Calu3 (cell line): ENCODE measurements at regions not wholly inside any gene's neighbourhood (a gene's known extent, or its start where the extent isn't known, plus 50 kb on each side); places are given as distances from the start of the nearest gene placed in this dataset.

Experiments
- BruUV-seq: library from RNA; stranded (reverse); fragments of 400-500 nt; replicated peaks from 2 replicates; lab custom pipeline; 2021; lab: Mats Ljungman, UMichigan
- CTCF ChIA-PET: fragments of 300-600 bp; sonication (Branson Sonifier 250); formaldehyde crosslinking; loops from one replicate; lab custom pipeline; 2022; ENCODE audit warnings: antibody characterized with exemption; lab: Charles Lee
- DNase-seq: peaks from one replicate; pipeline ENCODE4 v3.0.0; 2022
- H3K27ac Mint-ChIP-seq: one replicate; pipeline ENCODE4 v1.8.0; 2022; ENCODE audit warnings: mixed read lengths; ENCODE audit not compliant: unreplicated experiment
- H3K27me3 Mint-ChIP-seq: one replicate; pipeline ENCODE4 v1.8.0; 2022; ENCODE audit warnings: mixed read lengths; ENCODE audit not compliant: unreplicated experiment
- H3K36me3 Mint-ChIP-seq: one replicate; pipeline ENCODE4 v1.8.0; 2022; ENCODE audit warnings: mild to moderate bottlenecking, moderate library complexity, mixed read lengths; ENCODE audit not compliant: insufficient read depth, unreplicated experiment
- H3K4me1 Mint-ChIP-seq: one replicate; pipeline ENCODE4 v1.8.0; 2022; ENCODE audit warnings: mild to moderate bottlenecking, low read depth, mixed read lengths; ENCODE audit not compliant: unreplicated experiment
- H3K4me3 Mint-ChIP-seq: one replicate; pipeline ENCODE4 v1.8.0; 2022; ENCODE audit warnings: mild to moderate bottlenecking, low read depth, moderate library complexity, mixed read lengths; ENCODE audit not compliant: unreplicated experiment
- H3K9me3 Mint-ChIP-seq: one replicate; pipeline ENCODE4 v1.8.0; 2022; ENCODE audit warnings: low read depth, mixed read lengths; ENCODE audit not compliant: unreplicated experiment
- CTCF ChIP-seq: fragments of 200-600 bp; IDR thresholded peaks from one replicate; pipeline ENCODE4 v1.8.0; 2022; ENCODE audit warnings: antibody characterized with exemption; ENCODE audit not compliant: unreplicated experiment
- intact Hi-C: fragments of 100-400 bp; cut with micrococcal nuclease; formaldehyde crosslinking; loops from one replicate; pipeline ENCODE4 v1.10.0; 2022; ENCODE audit not compliant: unreplicated experiment

DNA sequence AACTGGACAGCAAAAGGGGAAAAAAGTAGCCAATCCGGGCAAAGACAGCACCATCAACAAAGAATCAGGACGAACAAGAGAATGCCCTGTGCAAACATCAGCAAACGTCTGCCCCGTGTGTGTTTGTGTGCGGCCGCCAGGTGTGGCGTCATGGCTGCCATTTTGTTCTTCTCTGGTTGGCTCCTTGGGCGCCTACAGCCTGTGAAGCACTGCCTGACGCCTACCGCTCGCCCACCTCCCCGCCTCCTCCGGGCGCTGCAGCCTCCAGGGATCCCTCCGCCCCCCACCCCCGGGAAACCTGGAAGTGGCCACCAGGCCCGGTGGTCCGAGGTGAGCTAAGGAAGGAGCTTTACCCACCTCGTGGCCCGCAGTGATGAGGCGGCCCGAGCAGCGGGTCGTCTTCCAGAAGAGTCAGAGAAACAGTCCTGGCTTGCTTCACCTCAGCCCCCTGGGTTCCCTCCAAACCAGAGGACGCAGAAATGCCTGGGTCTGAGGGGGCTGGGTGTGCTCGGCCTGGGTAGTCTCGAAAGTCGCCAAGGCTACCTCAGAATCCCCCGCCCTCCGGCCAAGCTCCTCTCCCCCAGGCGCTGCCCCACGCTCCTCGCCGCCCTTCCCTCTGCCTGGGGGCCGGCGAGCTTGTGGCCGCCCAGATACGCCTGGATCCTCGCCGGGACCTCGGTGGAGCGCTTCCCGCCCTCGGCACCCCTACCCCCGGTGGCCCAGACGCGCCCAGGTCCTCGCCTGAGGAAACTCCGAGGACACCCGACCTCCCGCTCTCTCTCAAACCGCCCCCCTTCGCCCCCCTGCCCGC, 61.8 kb upstream of the IL6 start:
- Mint-ChIP-seq H3K27ac (peak overlapping the region; percentile 70), H3K27me3 (no peaks in the 10 kb centered on the region), H3K36me3 (peaks cover 28% of the 10 kb centered on the region), H3K4me1 (peaks cover 66% of the 10 kb centered on the region), H3K9me3 (peaks cover 3% of the 10 kb centered on the region), H3K4me3 (no peak overlapping the region)
- BruUV-seq, result no TSS peak
- intact Hi-C loops, result no loop called here
- CTCF ChIA-PET, result interaction anchor here (0.6 to 1.1 kb wide), 2 partner anchors 14 to 33 kb away, joined by 4 to 6 read pairs; no protein-coding TSS in a partner anchor
- no peak for DNase-seq
- no peak for TF ChIP-seq CTCF

DNA sequence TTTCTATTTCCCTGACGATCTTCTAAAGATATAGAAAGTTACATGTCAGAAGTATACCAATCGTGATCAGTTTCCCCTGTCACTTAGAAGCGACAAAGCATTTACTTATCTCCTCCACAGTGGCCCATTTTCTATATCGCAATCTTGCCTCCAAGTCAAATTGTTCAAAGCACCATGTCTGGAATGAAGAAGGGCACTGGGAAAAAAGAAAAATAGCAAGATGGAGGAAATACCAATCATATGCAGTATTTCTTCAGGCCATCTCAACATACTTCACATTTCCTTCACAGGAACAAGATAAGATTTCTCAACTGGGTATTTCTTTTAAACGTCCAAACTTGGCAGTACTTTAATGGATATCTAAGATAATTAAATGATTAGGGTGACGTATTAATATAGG, 63.3 kb upstream of the IL6 start:
- no peak for TF ChIP-seq CTCF
- BruUV-seq, result no TSS peak
- peaks cover 3% of the 10 kb centered on the region for H3K9me3 Mint-ChIP-seq
- H3K27me3 Mint-ChIP-seq, result no peaks in the 10 kb centered on the region
- no peak overlapping the region for H3K27ac Mint-ChIP-seq
- peaks cover 58% of the 10 kb centered on the region for H3K4me1 Mint-ChIP-seq
- CTCF ChIA-PET, result no interaction called here
- no peak overlapping the region for H3K4me3 Mint-ChIP-seq
- peaks cover 26% of the 10 kb centered on the region for H3K36me3 Mint-ChIP-seq
- DNase-seq, result no peak
- intact Hi-C loops, result no loop called here

- Mint-ChIP-seq H3K27ac (no peak overlapping the region), H3K9me3 (peaks cover 3% of the 10 kb centered on the region), H3K36me3 (peaks cover 23% of the 10 kb centered on the region), H3K4me1 (peaks cover 54% of the 10 kb centered on the region), H3K4me3 (no peak overlapping the region), H3K27me3 (no peaks in the 10 kb centered on the region)
- TF ChIP-seq CTCF, result no peak
- no peak for DNase-seq
- CTCF ChIA-PET, result interaction anchor here (0.6 kb wide), 1 partner anchor 961 kb away, joined by 3 read pairs; no protein-coding TSS in a partner anchor
- no TSS peak for BruUV-seq
- intact Hi-C loops, result no loop called here
These were observed 63.7 kb upstream of the IL6 start for GRCh38 chr7:22663357-22663718.

DNA sequence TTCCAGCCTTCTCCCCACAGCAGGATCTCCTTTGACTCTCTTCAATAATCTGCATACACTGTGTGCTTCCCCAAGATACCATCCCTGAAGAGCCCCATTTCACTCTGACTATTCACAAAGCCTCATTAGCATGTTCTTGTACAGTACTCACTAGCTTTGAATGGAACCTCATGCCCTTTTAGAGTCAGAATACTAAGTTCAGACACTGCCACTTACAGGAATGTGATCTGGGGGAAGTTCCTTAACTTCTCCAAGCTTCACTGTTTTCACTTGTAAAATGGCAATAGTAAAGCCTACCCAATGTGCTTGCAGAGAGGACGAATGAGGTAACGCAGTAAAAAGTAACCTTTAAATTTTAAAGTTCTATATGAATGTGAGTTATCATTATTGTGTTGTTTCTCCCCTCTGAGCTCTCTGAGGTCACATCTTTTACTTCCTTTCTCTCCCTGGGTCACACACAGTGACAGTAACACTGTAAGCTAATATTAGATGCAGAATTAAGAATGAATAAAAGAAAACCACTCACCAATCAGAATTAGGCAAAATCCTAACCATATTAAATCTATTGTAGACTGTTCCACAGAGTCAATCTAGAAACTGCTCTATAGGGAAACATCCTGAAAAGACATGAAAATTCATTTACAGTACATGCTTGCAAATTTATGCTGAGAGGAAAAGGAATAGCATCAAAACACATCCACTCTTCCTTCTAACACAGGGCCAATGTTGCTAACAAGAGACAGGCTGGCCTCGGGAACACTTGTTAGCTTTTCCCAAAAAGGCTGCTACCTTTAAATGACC, 64.2 kb upstream of the IL6 start:
- no TSS peak for BruUV-seq
- CTCF ChIA-PET, result interaction anchor here (0.6 kb wide), 1 partner anchor 961 kb away, joined by 3 read pairs; no protein-coding TSS in a partner anchor
- intact Hi-C loops, result no loop called here
- Mint-ChIP-seq H3K27ac (no peak overlapping the region), H3K36me3 (peaks cover 17% of the 10 kb centered on the region), H3K4me3 (no peak overlapping the region), H3K4me1 (peaks cover 48% of the 10 kb centered on the region), H3K27me3 (no peaks in the 10 kb centered on the region), H3K9me3 (no peaks in the 10 kb centered on the region)
- no peak for DNase-seq
- no peak for TF ChIP-seq CTCF
